H1 (cell line): ENCODE measurements at regions not wholly inside any gene's neighbourhood (a gene's known extent, or its start where the extent isn't known, plus 50 kb on each side); places are given as distances from the start of the nearest gene placed in this dataset.

Source experiments
- CTCF ChIA-PET: fragments of 300-600 bp; sonication (Branson Sonifier 250); formaldehyde crosslinking; loops from one replicate; lab custom pipeline; 2021; ENCODE audit not compliant: partially characterized antibody; lab: Charles Lee
- POLR2A ChIA-PET: fragments of 300-600 bp; sonication (Branson Sonifier 250); formaldehyde crosslinking; loops from one replicate; lab custom pipeline; 2021; ENCODE audit warnings: inconsistent platforms; ENCODE audit not compliant: partially characterized antibody; lab: Charles Lee
- DNase-seq, 2 experiments: peaks; one replicate each; pipeline versions ENCODE4 v3.0.0 to v3.0.0-alpha.2; 2010 to 2022; ENCODE audit warnings: low spot score in 2 of 2, low read depth in 1 of 2, mixed read lengths in 1 of 2
- FAIRE-seq: peaks from 2 replicates; lab custom pipeline; 2011; peaks lifted over from hg19 to GRCh38; lab: Jason Lieb, UNC
- H2AFZ ChIP-seq: 2 replicates; pipeline ENCODE4 v1.8.1; 2012; ENCODE audit warnings: low read length, inconsistent platforms
- H2AK5ac ChIP-seq: 2 replicates; pipeline ENCODE4 v1.6.1; 2013; ENCODE audit warnings: low read depth, low read length
- H2BK120ac ChIP-seq: replicated peaks from 2 replicates; pipeline ENCODE3; 2013; ENCODE audit warnings: low read depth, low read length, inconsistent platforms
- H2BK12ac ChIP-seq: 2 replicates; pipeline ENCODE4 v1.6.1; 2013; ENCODE audit warnings: low read depth, low read length
- H2BK15ac ChIP-seq: 2 replicates; pipeline ENCODE4 v1.6.1; 2013; ENCODE audit warnings: low read length
- H2BK20ac ChIP-seq: 2 replicates; pipeline ENCODE4 v1.6.1; 2013; ENCODE audit warnings: low read length
- H2BK5ac ChIP-seq: 2 replicates; pipeline ENCODE4 v1.6.1; 2013; ENCODE audit warnings: low read depth, low read length
- H3K14ac ChIP-seq: 2 replicates; pipeline ENCODE4 v1.6.1; 2013; ENCODE audit warnings: inconsistent platforms; ENCODE audit not compliant: insufficient read length
- H3K18ac ChIP-seq: 2 replicates; pipeline ENCODE4 v1.6.1; 2013; ENCODE audit warnings: low read length; ENCODE audit errors: extremely low read depth
- H3K23ac ChIP-seq: 2 replicates; pipeline ENCODE4 v1.6.1; 2013; ENCODE audit warnings: inconsistent platforms; ENCODE audit not compliant: insufficient read length
- H3K23me2 ChIP-seq: 2 replicates; pipeline ENCODE4 v1.6.1; 2013; ENCODE audit warnings: low read depth, low read length
- H3K27ac ChIP-seq: 2 replicates; pipeline ENCODE4 v1.6.1; 2011; ENCODE audit warnings: low read depth, low read length, inconsistent platforms
- H3K27me3 ChIP-seq, 4 experiments: replicated peaks in 1 of 4; 1 replicate in 1 of 4; 2 replicates in 3 of 4; pipeline versions ENCODE4 v1.6.1 to v1.8.1; 2011 to 2013; ENCODE audit warnings: low read length in 3 of 4, mild to moderate bottlenecking in 3 of 4, inconsistent platforms in 2 of 4, mixed read lengths in 2 of 4, moderate library complexity in 1 of 4; ENCODE audit not compliant: control insufficient read depth in 3 of 4, insufficient read depth in 3 of 4; ENCODE audit errors: extremely low read depth in 1 of 4
- H3K36me3 ChIP-seq, 4 experiments: 2 replicates each; pipeline versions ENCODE4 v1.6.1 to v1.8.1; 2011 to 2013; ENCODE audit warnings: mild to moderate bottlenecking in 4 of 4, low read length in 3 of 4, moderate library complexity in 2 of 4, control low read depth in 1 of 4, inconsistent platforms in 1 of 4; ENCODE audit not compliant: insufficient read depth in 4 of 4, control insufficient read depth in 2 of 4
- H3K4ac ChIP-seq: replicated peaks from 2 replicates; pipeline ENCODE3; 2013; ENCODE audit warnings: low read length, low read depth, mixed read lengths, inconsistent platforms; ENCODE audit not compliant: insufficient read length
- H3K4me1 ChIP-seq, 4 experiments: replicated peaks in 1 of 4; 1 replicate in 1 of 4; 2 replicates in 3 of 4; pipeline versions ENCODE4 v1.6.1 to v1.8.1; 2011 to 2013; ENCODE audit warnings: low read length in 3 of 4, inconsistent platforms in 2 of 4, mixed read lengths in 1 of 4; ENCODE audit not compliant: insufficient read depth in 4 of 4, control insufficient read depth in 3 of 4
- H3K4me2 ChIP-seq, 2 experiments: 2 replicates each; pipeline versions ENCODE4 v1.6.1 to v1.8.1; 2011 to 2013; ENCODE audit warnings: low read depth in 2 of 2, low read length in 2 of 2, control low read depth in 1 of 2, inconsistent platforms in 1 of 2, mild to moderate bottlenecking in 1 of 2; ENCODE audit not compliant: insufficient read depth in 1 of 2
- H3K4me3 ChIP-seq, 4 experiments: fragments of 200-600, 300-600 bp in 1 of 4; sonication (generic), shearing (Covaris generic), sonication (Bioruptor Twin) in 1 of 4; 2 replicates each; pipeline versions ENCODE4 v1.5.1 to v1.8.1; 2011 to 2016; ENCODE audit warnings: low read length in 4 of 4, low read depth in 3 of 4, control low read depth in 2 of 4, inconsistent platforms in 2 of 4, mild to moderate bottlenecking in 2 of 4, mixed read lengths in 1 of 4, moderate library complexity in 1 of 4; ENCODE audit not compliant: insufficient read depth in 2 of 4; ENCODE audit errors: extremely low read depth in 1 of 4
- H3K56ac ChIP-seq: replicated peaks from 2 replicates; pipeline ENCODE3; 2013; ENCODE audit warnings: low read depth, mild to moderate bottlenecking, mixed read lengths, low read length, inconsistent platforms; ENCODE audit not compliant: insufficient read length
- H3K79me1 ChIP-seq: 2 replicates; pipeline ENCODE4 v1.6.1; 2013; ENCODE audit warnings: low read depth, low read length, control low read depth
- H3K79me2 ChIP-seq, 2 experiments: 2 replicates each; pipeline versions ENCODE4 v1.6.1 to v1.8.1; 2012 to 2013; ENCODE audit warnings: low read length in 2 of 2, mild to moderate bottlenecking in 2 of 2, inconsistent platforms in 1 of 2; ENCODE audit not compliant: insufficient read depth in 2 of 2, control insufficient read depth in 1 of 2
- H3K9ac ChIP-seq, 4 experiments: replicated peaks in 1 of 4; 1 replicate in 1 of 4; 2 replicates in 3 of 4; pipeline versions ENCODE4 v1.6.1 to v1.8.1; 2011 to 2013; ENCODE audit warnings: low read depth in 3 of 4, low read length in 3 of 4, control low read depth in 2 of 4, mild to moderate bottlenecking in 2 of 4, moderate library complexity in 2 of 4, inconsistent platforms in 1 of 4; ENCODE audit errors: extremely low read depth in 1 of 4
- H3K9me3 ChIP-seq, 2 experiments: 2 replicates each; pipeline versions ENCODE4 v1.6.1 to v1.8.1; 2012 to 2013; ENCODE audit warnings: mild to moderate bottlenecking in 2 of 2, moderate library complexity in 2 of 2, control low read depth in 1 of 2, inconsistent platforms in 1 of 2, low read depth in 1 of 2, low read length in 1 of 2, mixed read lengths in 1 of 2; ENCODE audit not compliant: insufficient read depth in 2 of 2
- H4K20me1 ChIP-seq, 2 experiments: replicated peaks in 1 of 2; 2 replicates each; pipeline versions ENCODE3 to v1.8.1; 2011 to 2013; ENCODE audit warnings: inconsistent platforms in 2 of 2, low read length in 2 of 2, mild to moderate bottlenecking in 1 of 2; ENCODE audit not compliant: insufficient read depth in 2 of 2, control insufficient read depth in 1 of 2
- H4K5ac ChIP-seq: 2 replicates; pipeline ENCODE4 v1.6.1; 2013; ENCODE audit warnings: low read length, low read depth, mixed read lengths, inconsistent platforms; ENCODE audit not compliant: insufficient read length
- H4K8ac ChIP-seq: 2 replicates; pipeline ENCODE4 v1.8.0; 2013; ENCODE audit warnings: mild to moderate bottlenecking, moderate library complexity, low read length, inconsistent platforms; ENCODE audit not compliant: insufficient read depth; ENCODE audit errors: extremely low read depth
- H4K91ac ChIP-seq: replicated peaks from 2 replicates; pipeline ENCODE3; 2013; ENCODE audit warnings: low read length, mixed read lengths, inconsistent platforms; ENCODE audit not compliant: insufficient read length
- POLR2AphosphoS5 ChIP-seq: IDR thresholded peaks from 2 replicates; pipeline ENCODE4 v1.6.1; 2011; ENCODE audit warnings: low read depth, low read length
- WGBS, 2 experiments: shearing (Covaris generic) in 1 of 2; methylation state at CpG; one replicate each; pipeline versions ENCODE4 v1.1.6 to v1.1.7; 2013 to 2015; ENCODE audit warnings: low lambda C conversion rate in 2 of 2, mixed read lengths in 2 of 2, inconsistent platforms in 1 of 2, low coverage in 1 of 2, missing lambda C conversion rate in 1 of 2; ENCODE audit not compliant: insufficient replicate concordance in 2 of 2, insufficient coverage in 1 of 2, insufficient read length in 1 of 2; ENCODE audit errors: extremely low coverage in 1 of 2, missing lambda C conversion rate in 1 of 2; 5-methylcytosine and 5-hydroxymethylcytosine counted together

- Histone ChIP-seq H3K23ac (no peak overlapping the region), H3K4me3 (no peak overlapping the region), H3K4me2 (peak overlapping the region in 1 of 2 experiments; percentile 43; a peak in 1 of 4 replicates), H3K4ac (no peak overlapping the region), H2AK5ac (no peak overlapping the region), H3K27me3 (peaks cover 0 to 1% (median 0%) of the 10 kb centered on the region in 4 experiments; a peak in 1 of 7 replicates), H3K23me2 (no peaks in the 10 kb centered on the region), H4K91ac (no peak overlapping the region), H3K4me1 (peaks cover 0 to 3% (median 0%) of the 10 kb centered on the region in 4 experiments; a peak in 1 of 7 replicates), H2BK120ac (no peak overlapping the region), H2BK20ac (no peak overlapping the region), H2BK15ac (no peak overlapping the region), H3K79me2 (no peaks in the 10 kb centered on the region), H3K27ac (no peak overlapping the region), H4K8ac (no peak overlapping the region), H3K9me3 (no peaks in the 10 kb centered on the region; a peak in 1 of 4 replicates), H2BK12ac (no peak overlapping the region), H3K18ac (no peak overlapping the region), H2AFZ (0 out of 2 replicates have a peak overlapping the region, but pooled peaks have one; percentile 61), H2BK5ac (no peak overlapping the region), H4K5ac (no peak overlapping the region), H3K79me1 (no peaks in the 10 kb centered on the region), H3K56ac (no peak overlapping the region), H4K20me1 (no peaks in the 10 kb centered on the region), H3K14ac (no peak overlapping the region), H3K9ac (no peak overlapping the region), H3K36me3 (no peaks in the 10 kb centered on the region)
- no peak for FAIRE-seq
- WGBS, 2 experiments = 65% methylated on average over 4 of the region's 4 CpGs; no CpG with 5 or more reads in 1 of the 2 experiments
- no peak for TF ChIP-seq POLR2AphosphoS5
- POLR2A ChIA-PET = no interaction called here
- no peak for DNase-seq
- CTCF ChIA-PET = interaction anchor here (0.6 to 2.0 kb wide), 5 partner anchors 11 to 1112 kb away, joined by 3 to 5 read pairs (median 3); no protein-coding TSS in a partner anchor
Observed at GRCh38 chr3:65265942-65266590, 578.3 kb upstream of the ADAMTS9 start.
